Ovary (tissue), 3 donors: ENCODE measurements at regions not wholly inside any gene's neighbourhood (a gene's known extent, or its start where the extent isn't known, plus 50 kb on each side); places are given as distances from the start of the nearest gene placed in this dataset.

Experiments
- CTCF ChIP-seq, 3 donors: fragments of 450-650 bp in 2 of 3; fragments of 200-600 bp in 1 of 3; IDR thresholded peaks; one replicate each; pipeline versions ENCODE4 v1.5.1 to v1.8.0; 2016 to 2022; ENCODE audit warnings: antibody characterized with exemption in 3 of 3, mild to moderate bottlenecking in 1 of 3
- POLR2A ChIP-seq: fragments of 450-650 bp; IDR thresholded peaks from one replicate; pipeline ENCODE4 v1.6.1; 2017; ENCODE audit warnings: antibody characterized with exemption, mild to moderate bottlenecking, moderate library complexity
- donor health status: DM: no; HTN: no; CAD: no.

DNA sequence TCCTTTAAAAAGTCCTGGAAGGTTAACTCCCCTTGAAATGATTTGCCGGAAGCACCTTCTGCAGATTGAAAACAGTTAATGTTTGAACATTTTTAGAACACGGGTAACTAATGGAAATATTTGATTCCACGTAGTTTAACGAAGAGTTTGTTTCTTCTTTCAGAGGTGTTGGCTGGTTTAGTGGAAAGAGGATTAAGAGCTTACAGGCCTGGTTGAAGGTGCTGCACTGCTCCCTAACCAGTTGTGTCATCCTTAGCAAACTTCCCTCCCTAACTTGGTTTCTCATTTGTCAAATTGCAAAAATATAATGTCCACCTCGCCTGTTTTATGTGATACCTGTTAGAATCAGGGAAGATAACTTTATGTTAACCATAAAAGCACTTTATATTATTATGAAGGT is 243.0 kb upstream of the FZD8 start:
- no peak for TF ChIP-seq CTCF (IDR thresholded peaks at IDR 0.05)
- no peak for TF ChIP-seq POLR2A
